OCI-LY1 (cell line): ENCODE measurements at regions not wholly inside any gene's neighbourhood (a gene's known extent, or its start where the extent isn't known, plus 50 kb on each side); places are given as distances from the start of the nearest gene placed in this dataset.

Experiments
- EZH2 ChIP-seq: fragments of 200-600 bp; sonication (generic), shearing (Covaris generic); IDR thresholded peaks from 2 replicates; pipeline ENCODE4 v1.8.0; 2017; ENCODE audit warnings: borderline replicate concordance, mixed run types, mild to moderate bottlenecking, antibody characterized with exemption, low read length, moderate library complexity, mixed read lengths
- TF ChIP-seq, protein P1 (sequence below): fragments of 200-600 bp; sonication (generic), shearing (Covaris generic); IDR thresholded peaks from 2 replicates; pipeline ENCODE4 v1.5.1; 2017; ENCODE audit warnings: mild to moderate bottlenecking, antibody characterized with exemption, low read length, moderate library complexity, mixed read lengths

DNA sequence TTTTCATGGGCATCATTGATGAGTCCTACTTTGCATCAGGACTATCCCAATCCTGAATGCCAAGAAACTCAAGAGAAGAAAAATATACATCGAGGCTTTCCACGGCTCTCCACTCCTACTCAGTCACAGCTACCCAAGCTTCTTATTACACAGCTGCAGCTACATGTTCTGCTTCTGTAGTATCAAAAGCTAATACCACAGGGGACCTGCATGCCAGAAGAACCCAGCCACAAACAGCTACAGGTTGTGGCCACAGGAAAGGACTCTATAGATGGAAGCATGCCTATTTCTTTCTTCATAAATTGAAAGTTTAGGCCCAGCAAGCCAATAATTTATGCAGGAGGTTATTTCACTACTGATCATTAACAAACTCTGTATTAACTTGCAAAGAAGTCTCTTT lies 209.7 kb upstream of the EGLN3 start:
- TF ChIP-seq, protein P1, sequence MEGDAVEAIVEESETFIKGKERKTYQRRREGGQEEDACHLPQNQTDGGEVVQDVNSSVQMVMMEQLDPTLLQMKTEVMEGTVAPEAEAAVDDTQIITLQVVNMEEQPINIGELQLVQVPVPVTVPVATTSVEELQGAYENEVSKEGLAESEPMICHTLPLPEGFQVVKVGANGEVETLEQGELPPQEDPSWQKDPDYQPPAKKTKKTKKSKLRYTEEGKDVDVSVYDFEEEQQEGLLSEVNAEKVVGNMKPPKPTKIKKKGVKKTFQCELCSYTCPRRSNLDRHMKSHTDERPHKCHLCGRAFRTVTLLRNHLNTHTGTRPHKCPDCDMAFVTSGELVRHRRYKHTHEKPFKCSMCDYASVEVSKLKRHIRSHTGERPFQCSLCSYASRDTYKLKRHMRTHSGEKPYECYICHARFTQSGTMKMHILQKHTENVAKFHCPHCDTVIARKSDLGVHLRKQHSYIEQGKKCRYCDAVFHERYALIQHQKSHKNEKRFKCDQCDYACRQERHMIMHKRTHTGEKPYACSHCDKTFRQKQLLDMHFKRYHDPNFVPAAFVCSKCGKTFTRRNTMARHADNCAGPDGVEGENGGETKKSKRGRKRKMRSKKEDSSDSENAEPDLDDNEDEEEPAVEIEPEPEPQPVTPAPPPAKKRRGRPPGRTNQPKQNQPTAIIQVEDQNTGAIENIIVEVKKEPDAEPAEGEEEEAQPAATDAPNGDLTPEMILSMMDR = no peak
- no peak for TF ChIP-seq EZH2
